CD4-positive, alpha-beta T cell treated with Interleukin-1 beta for 1 hour (primary cell): ENCODE measurements at regions not wholly inside any gene's neighbourhood (a gene's known extent, or its start where the extent isn't known, plus 50 kb on each side); places are given as distances from the start of the nearest gene placed in this dataset.

Experiments
- DNase-seq, 2 donors: peaks; one replicate each; pipeline ENCODE4 v3.0.0-alpha.2; 2020 to 2022

DNA sequence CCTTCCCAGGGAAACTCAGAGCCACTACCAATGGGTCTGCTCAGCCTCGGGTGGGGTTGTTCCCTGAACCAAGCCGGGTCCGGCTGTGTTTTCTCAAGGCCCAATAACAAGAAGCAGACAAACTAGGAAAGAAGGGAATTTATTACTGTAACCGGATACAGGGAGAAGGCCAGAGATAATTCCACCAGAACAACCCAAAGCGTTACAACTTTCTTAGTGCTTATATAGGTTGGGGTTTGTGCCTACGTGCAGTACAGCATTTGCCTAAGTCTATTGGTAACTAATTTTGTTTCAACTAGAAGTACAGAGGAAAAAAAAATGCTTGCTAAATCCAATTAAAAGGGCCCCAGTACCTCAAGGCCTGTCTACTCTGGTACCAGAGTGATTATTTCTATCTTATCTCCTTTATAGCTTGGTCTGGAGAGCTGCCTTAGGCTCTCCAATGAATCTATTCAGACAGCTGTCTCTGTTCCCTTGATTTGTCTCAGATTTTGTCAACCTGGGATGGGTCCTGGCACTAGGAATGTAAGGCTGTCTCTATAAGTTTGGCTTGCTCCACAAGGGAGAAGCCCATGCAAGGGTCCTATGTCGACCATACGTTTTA is 57.3 kb upstream of the CCDC190 start:
- DNase-seq = no peak

DNA sequence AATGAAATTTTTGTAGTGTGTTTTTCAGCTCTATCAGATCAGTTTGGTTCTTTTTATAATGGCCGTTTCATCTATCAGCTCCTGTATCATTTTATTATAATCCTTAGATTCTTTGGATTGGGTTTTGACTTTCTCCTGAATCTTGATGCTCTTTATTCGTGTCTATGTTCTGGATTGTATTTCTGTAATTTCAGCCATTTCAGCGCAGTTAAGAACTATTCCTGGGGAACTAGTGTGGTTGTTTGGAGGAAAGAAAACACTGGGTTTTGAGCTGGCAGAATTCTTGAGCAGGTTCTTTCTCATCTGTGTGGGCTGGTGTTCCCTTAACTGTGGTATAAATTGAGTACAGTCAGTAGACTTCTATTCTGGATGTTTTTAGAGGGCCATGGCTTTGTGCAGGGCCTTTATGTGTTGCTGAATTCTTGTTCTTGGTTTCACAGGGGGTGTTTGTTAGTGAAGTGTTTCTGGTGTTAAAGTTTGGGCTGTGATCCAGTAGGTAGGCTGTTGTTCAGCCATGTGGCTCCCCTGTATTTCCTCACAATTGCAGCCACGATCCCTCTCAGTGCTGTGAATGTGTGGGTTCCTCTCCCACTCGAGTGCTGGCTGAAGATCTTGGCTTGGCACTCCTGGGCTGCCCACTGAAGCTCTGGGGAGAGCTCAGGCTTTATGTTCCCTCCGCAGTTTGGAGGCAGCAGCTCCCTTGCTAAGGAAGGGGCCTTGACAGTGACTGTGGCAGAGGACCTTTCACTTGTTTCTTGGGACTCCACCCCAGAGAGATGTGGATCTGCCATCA is 56.0 kb upstream of the CCDC190 start:
- DNase-seq = no peak

DNA sequence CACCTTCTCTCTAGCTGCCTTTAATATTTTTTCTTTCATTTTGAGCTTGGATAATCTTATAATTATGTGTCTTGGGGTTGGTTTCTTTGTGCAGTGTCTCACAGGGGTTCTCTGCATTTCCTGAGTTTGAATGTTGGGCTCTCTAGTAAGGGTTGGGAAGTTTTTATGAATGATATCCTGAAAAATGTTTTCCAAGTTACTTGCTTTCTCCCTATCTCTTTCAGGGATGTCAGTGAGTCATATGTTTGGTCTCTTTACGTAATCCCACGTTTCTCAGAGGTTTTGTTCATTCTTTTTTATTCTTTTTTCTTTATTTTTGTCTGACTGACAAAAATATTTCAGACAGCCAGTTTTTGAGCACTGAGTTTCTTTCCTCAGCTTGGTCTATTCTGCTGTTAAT is 55.4 kb upstream of the CCDC190 start:
- no peak for DNase-seq

DNA sequence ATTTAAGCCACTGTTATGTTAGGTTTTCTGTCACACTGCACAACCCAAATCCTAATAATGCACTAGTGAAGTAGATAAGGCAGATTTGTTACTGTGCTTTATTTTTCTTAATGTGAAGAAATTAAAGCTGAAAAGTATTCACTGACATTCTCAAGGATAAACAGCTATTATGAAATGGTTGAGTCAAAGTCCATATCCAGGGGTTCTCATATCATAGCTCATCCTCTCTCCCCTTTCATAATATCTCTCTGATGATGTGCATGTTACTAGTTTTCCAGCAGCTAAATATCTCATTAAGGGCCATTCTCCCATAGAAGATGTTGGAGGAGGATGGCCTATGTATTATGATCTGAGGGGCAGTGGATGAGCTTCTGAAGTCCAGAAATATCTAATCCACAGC is 53.6 kb upstream of the CCDC190 start:
- DNase-seq = no peak

DNA sequence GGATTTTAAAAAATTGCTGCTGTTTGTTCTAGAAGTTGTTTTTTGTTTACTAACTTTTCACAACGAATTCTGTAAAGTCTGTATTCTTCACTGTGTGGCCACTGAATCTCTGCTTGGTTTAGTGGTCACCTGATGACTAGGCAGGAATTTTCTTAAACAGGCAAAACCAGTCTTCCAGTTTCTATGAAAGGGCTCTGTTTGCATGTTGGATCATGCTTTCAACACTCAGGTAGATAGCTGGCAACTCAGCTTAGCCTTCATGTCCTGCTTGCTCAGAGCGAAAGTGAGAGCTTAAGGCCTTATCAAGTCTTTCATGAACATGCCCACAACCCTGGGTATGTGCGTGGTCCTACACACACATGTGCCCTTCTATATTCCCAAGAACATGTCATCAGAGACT is 52.4 kb upstream of the CCDC190 start:
- no peak for DNase-seq

DNA sequence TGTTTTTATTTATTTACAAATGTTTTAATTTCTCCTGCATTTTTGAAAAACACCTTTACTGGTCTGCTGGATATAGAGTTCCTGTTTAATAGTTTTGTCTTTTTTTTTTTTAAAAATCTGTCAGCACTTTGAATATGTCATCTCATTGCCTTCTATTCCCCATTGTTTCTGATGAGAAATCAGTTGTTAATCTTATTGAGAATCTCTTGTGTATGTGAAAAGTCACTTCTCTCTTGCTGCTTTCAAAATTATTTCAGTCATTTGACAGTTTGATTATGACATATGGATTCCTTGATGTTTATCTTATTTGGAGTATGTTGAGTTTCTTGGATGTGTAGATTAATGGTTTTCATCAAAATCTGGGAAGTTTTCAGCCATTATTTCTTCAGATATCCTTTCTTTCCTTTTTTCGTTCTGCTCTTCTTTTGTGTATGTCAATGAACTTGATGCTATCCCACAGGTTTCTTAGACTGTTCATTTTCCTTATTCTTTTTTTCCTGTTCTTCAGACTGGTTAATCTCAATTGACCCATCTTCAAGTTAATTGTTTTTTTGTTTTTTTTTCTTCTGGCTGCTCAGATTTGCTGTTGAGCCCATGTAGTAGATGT is 51.2 kb upstream of the CCDC190 start:
- DNase-seq = no peak
